ENCODE measurements at regions not wholly inside any gene's neighbourhood (a gene's known extent, or its start where the extent isn't known, plus 50 kb on each side); places are given as distances from the start of the nearest gene placed in this dataset.
"Not testable (repeated sequence)": the region's sequence is repeated elsewhere in the genome, so short reads cannot be mapped to it uniquely, and the experiment has no call there.

GRCh38 chr1:73197972-73198371 lies 915.6 kb upstream of the NEGR1 start:
- H3K27ac ChIP-seq: no peak overlapping the region
- intact Hi-C loops (cut with DNase I; ENCODE audit: low total_unique reads): no loop called here
- H3K27me3 ChIP-seq: no peaks in the 10 kb centered on the region
- peaks cover 0 to 8% (median 0%) of the 10 kb centered on the region in 4 donors for H3K9me3 ChIP-seq
- DNase-seq: no peak
- H3K4me1 ChIP-seq: no peaks in the 10 kb centered on the region
- 96 to 100% (median 97%) methylated on average over 1 of the region's 1 CpG for WGBS, 5 donors
- H3K4me3 ChIP-seq: no peak overlapping the region
- H3K36me3 ChIP-seq: no peaks in the 10 kb centered on the region
- TF ChIP-seq, protein P1, sequence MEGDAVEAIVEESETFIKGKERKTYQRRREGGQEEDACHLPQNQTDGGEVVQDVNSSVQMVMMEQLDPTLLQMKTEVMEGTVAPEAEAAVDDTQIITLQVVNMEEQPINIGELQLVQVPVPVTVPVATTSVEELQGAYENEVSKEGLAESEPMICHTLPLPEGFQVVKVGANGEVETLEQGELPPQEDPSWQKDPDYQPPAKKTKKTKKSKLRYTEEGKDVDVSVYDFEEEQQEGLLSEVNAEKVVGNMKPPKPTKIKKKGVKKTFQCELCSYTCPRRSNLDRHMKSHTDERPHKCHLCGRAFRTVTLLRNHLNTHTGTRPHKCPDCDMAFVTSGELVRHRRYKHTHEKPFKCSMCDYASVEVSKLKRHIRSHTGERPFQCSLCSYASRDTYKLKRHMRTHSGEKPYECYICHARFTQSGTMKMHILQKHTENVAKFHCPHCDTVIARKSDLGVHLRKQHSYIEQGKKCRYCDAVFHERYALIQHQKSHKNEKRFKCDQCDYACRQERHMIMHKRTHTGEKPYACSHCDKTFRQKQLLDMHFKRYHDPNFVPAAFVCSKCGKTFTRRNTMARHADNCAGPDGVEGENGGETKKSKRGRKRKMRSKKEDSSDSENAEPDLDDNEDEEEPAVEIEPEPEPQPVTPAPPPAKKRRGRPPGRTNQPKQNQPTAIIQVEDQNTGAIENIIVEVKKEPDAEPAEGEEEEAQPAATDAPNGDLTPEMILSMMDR (IDR thresholded peaks at IDR 0.05): no peak
- TF ChIP-seq EP300 (IDR thresholded peaks at IDR 0.05) (no peak), POLR2AphosphoS5 (IDR thresholded peaks at IDR 0.05) (no peak), POLR2A (IDR thresholded peaks at IDR 0.05) (no peak)

DNA sequence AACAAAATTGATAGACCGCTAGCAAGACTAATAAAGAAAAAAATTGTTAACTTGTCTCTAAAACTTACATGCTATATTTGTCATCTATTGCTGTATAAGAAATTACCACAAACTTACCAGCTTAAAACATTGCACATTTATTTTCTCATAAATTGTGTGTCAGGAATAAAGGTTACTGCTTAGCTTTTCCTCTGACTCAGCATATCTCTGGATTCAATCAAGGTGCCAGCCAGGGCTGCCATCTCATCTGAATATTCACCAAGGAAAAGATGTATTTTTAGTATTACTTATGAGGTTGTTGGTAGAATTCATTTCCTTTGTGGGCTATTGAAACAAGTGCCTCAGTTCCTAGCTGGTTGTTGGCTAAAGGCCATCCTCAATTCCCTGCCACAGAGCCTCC lies 912.6 kb upstream of the NEGR1 start:
- Histone ChIP-seq H3K9me3 (peaks cover 0 to 8% (median 0%) of the 10 kb centered on the region in 4 donors), H3K27me3 (no peaks in the 10 kb centered on the region), H3K4me1 (no peaks in the 10 kb centered on the region), H3K36me3 (no peaks in the 10 kb centered on the region), H3K27ac (no peak overlapping the region), H3K4me3 (no peak overlapping the region)
- 82 to 100% (median 87%) methylated on average over 1 of the region's 1 CpG for WGBS, 5 donors
- TF ChIP-seq, protein P1 (IDR thresholded peaks at IDR 0.05): no peak
- no peak for TF ChIP-seq POLR2A (IDR thresholded peaks at IDR 0.05)
- TF ChIP-seq EP300 (IDR thresholded peaks at IDR 0.05): no peak
- no peak for TF ChIP-seq POLR2AphosphoS5 (IDR thresholded peaks at IDR 0.05)
- no peak for DNase-seq
- intact Hi-C loops (cut with DNase I; ENCODE audit: low total_unique reads): no loop called here

DNA sequence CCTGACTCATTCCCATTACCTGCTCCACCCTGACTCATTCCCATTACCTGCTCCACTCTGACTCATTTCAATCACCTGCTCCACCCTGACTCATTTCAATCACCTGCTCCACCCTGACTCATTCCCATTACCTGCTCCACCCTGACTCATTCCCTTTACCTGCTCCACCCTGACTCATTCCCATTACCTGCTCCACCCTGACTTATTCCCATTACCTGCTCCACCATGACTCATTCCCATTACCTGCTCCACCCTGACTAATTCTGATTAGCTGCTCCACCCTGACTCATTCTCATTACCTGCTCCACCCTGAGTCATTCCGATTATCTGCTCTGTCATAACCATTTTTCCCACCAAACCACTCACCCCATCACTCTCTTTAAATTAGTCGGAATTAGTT lies 901.2 kb upstream of the NEGR1 start:
- H3K4me1 ChIP-seq; H3K27me3 ChIP-seq; intact Hi-C loops (cut with DNase I; ENCODE audit: low total_unique reads); H3K27ac ChIP-seq; H3K36me3 ChIP-seq; DNase-seq; H3K4me3 ChIP-seq: not testable (repeated sequence)
- 76 to 96% (median 95%) methylated on average over 2 of the region's 2 CpGs for WGBS, 5 donors
- peaks cover 0 to 12% (median 0%) of the 10 kb centered on the region in 4 donors for H3K9me3 ChIP-seq

DNA sequence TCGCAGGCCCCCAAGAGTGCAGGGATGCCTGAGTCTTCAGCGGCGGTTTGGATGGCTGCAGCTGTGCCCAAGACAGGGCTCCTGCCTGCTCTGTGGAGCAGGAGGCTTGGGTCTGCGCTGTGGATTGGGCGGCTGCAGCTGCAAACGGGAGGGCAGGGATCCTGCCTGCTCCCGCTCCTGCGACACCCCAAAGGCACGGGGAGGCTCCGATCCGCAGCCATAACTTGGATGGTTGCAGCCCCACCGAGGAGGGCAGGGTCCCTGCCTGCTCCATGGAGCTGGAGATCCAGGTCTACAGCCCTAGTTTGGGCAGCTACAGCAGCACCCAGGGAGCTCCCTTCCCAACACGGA lies 898.8 kb upstream of the NEGR1 start:
- no peak overlapping the region for H3K4me3 ChIP-seq
- intact Hi-C loops (cut with DNase I; ENCODE audit: low total_unique reads): no loop called here
- H3K27ac ChIP-seq: no peak overlapping the region
- no peaks in the 10 kb centered on the region for H3K36me3 ChIP-seq
- DNase-seq: no peak
- peaks cover 0 to 12% (median 0%) of the 10 kb centered on the region in 4 donors for H3K9me3 ChIP-seq
- no peak for TF ChIP-seq POLR2A (IDR thresholded peaks at IDR 0.05)
- TF ChIP-seq POLR2AphosphoS5 (IDR thresholded peaks at IDR 0.05): no peak
- TF ChIP-seq, protein P1 (IDR thresholded peaks at IDR 0.05): no peak
- TF ChIP-seq EP300 (IDR thresholded peaks at IDR 0.05): no peak
- no peaks in the 10 kb centered on the region for H3K27me3 ChIP-seq
- H3K4me1 ChIP-seq: no peaks in the 10 kb centered on the region
- 87 to 92% (median 90%) methylated on average over 8 to 13 of the region's 13 CpGs; no CpG with 5 or more reads in 1 of the 5 donors for WGBS, 5 donors

DNA sequence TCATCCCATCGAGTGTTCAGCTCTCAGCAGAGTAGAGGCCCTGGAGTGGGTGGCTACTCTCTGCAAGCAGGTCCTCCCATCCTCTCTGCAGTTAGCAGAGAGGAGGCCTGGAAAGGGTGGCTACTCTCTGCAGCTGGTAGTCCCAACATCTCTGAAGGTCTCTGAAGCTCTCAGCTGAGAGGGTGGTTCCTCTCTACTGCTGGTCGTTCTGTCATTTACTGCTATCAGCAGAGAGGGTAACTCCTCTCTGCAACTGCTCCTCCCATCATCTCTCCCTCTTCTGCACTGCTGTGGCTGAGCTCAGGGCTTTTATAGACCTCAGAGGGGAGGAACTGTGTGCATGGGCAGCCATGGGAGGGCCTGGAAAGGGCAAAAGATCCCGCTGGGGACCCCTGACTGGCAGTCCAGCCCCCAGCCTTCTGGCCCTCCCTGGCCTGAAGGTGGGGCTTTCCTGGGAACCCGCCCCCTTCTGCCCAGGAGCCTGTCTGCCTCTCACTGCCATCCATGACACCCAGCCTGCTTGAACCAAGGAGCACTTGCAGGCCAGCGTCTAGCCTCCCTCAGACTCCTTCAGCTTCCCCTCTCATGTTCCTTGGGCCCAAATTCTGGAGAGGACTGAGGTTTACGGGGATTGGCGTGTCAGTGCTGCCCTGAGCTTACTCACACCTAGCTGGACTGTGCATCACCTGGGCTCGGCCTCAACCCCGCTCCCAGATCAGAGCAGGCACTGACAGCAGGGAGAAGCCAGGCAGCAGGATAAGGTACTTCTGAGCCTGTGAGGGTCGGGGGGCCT lies 898.3 kb upstream of the NEGR1 start:
- intact Hi-C loops (cut with DNase I; ENCODE audit: low total_unique reads): no loop called here
- Histone ChIP-seq H3K27me3 (no peaks in the 10 kb centered on the region), H3K4me1 (no peaks in the 10 kb centered on the region), H3K4me3 (no peak overlapping the region), H3K9me3 (peaks cover 0 to 12% (median 0%) of the 10 kb centered on the region in 4 donors), H3K27ac (no peak overlapping the region), H3K36me3 (no peaks in the 10 kb centered on the region)
- TF ChIP-seq, protein P1 (IDR thresholded peaks at IDR 0.05): no peak
- TF ChIP-seq POLR2AphosphoS5 (IDR thresholded peaks at IDR 0.05) (no peak), POLR2A (IDR thresholded peaks at IDR 0.05) (no peak), EP300 (IDR thresholded peaks at IDR 0.05) (no peak)
- 61 to 82% (median 77%) methylated on average over 4 to 10 of the region's 10 CpGs for WGBS, 5 donors
- no peak for DNase-seq
